ENCODE measurements at regions not wholly inside any gene's neighbourhood (a gene's known extent, or its start where the extent isn't known, plus 50 kb on each side); places are given as distances from the start of the nearest gene placed in this dataset.

- Histone ChIP-seq H3K9me3 (ENCODE audit: low read length) (peaks cover 4% of the 10 kb centered on the region; the same call in 1 of the 2 replicates), H2AFZ (ENCODE audit: low read length) (no peak overlapping the region), H3K79me2 (ENCODE audit: insufficient read depth, low read depth, low read length) (no peaks in the 10 kb centered on the region), H3K36me3 (ENCODE audit: insufficient read depth, low read length) (no peaks in the 10 kb centered on the region), H4K20me1 (ENCODE audit: insufficient read depth, low read length) (no peaks in the 10 kb centered on the region), H3K4me1 (ENCODE audit: insufficient read depth, low read length, poor library complexity, severe bottlenecking) (no peaks in the 10 kb centered on the region), H3K4me2 (ENCODE audit: low read length) (no peak overlapping the region), H3K9me2 (ENCODE audit: insufficient read depth, low read length) (no peaks in the 10 kb centered on the region), H3K27ac (ENCODE audit: low read depth, low read length, poor library complexity, severe bottlenecking) (no peak overlapping the region), H3K4me3 (ENCODE audit: low read depth, low read length, poor library complexity, severe bottlenecking) (no peak overlapping the region)
- CTCF ChIA-PET (ENCODE audit: unreplicated experiment): no interaction called here
- BruUV-seq (replicated peaks): no TSS peak
- no peak for DNase-seq (ENCODE audit: low spot score)
- POLR2A ChIA-PET: no interaction called here
- no peak for TF ChIP-seq EZH2phosphoT487 (IDR thresholded peaks at IDR 0.05; ENCODE audit: borderline replicate concordance, low read depth, low read length)
- TF ChIP-seq CTCF (conservative IDR thresholded peaks at IDR 0.05; ENCODE audit: low read length): no peak
- intact Hi-C loops (cut with micrococcal nuclease; ENCODE audit: unreplicated experiment): no loop called here
Measured at GRCh38 chr22:44442186-44442815, 55.7 kb downstream of the RTL6 start.

- ChIA-PET POLR2A (no interaction called here), CTCF (ENCODE audit: unreplicated experiment) (no interaction called here)
- intact Hi-C loops (cut with micrococcal nuclease; ENCODE audit: unreplicated experiment): no loop called here
- Histone ChIP-seq H3K4me1 (ENCODE audit: insufficient read depth, low read length, poor library complexity, severe bottlenecking) (no peaks in the 10 kb centered on the region), H3K79me2 (ENCODE audit: insufficient read depth, low read depth, low read length) (no peaks in the 10 kb centered on the region), H3K9me2 (ENCODE audit: insufficient read depth, low read length) (no peaks in the 10 kb centered on the region), H3K27ac (ENCODE audit: low read depth, low read length, poor library complexity, severe bottlenecking) (no peak overlapping the region), H3K4me3 (ENCODE audit: low read depth, low read length, poor library complexity, severe bottlenecking) (no peak overlapping the region), H4K20me1 (ENCODE audit: insufficient read depth, low read length) (no peaks in the 10 kb centered on the region), H2AFZ (ENCODE audit: low read length) (no peak overlapping the region), H3K9me3 (ENCODE audit: low read length) (peaks cover 4% of the 10 kb centered on the region; the same call in 1 of the 2 replicates), H3K36me3 (ENCODE audit: insufficient read depth, low read length) (no peaks in the 10 kb centered on the region), H3K4me2 (ENCODE audit: low read length) (no peak overlapping the region)
- no TSS peak for BruUV-seq (replicated peaks)
- TF ChIP-seq EZH2phosphoT487 (IDR thresholded peaks at IDR 0.05; ENCODE audit: borderline replicate concordance, low read depth, low read length) (no peak), CTCF (conservative IDR thresholded peaks at IDR 0.05; ENCODE audit: low read length) (no peak)
- no peak for DNase-seq (ENCODE audit: low spot score)
Measured at GRCh38 chr22:44441401-44442185, 56.4 kb downstream of the RTL6 start.

Data from OCI-LY7 (cell line).